ENCODE measurements at regions not wholly inside any gene's neighbourhood (a gene's known extent, or its start where the extent isn't known, plus 50 kb on each side); places are given as distances from the start of the nearest gene placed in this dataset.
"Not testable (repeated sequence)": the region's sequence is repeated elsewhere in the genome, so short reads cannot be mapped to it uniquely, and the experiment has no call there.

DNA sequence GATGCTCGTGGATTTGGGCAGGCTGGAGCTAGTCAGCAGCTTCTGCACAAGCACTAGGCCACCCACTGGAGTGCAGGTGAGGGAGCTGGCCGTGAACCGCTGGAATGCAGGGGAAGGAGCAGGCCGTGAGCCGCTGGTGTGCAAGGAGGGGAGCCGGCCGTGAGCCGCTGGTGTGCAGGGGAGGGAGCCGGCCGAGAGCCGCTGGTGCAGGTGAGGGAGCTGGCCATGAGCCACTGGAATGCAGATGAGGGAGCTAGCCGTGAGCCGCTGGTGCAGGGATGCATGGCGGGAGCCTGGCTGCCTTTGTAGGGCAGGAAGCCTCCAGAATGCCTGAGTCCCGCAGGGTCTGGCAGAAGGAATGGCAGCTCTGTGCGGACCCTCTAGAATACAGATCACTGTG is 4220.0 kb upstream of the OR11H1 start:
- TF ChIP-seq EP300 (IDR thresholded peaks at IDR 0.05) (no peak), CTCF (IDR thresholded peaks at IDR 0.05) (no peak), POLR2A (IDR thresholded peaks at IDR 0.05) (no peak)
- H3K36me3 ChIP-seq = no peaks in the 10 kb centered on the region
- WGBS, 2 donors = 84 to 88% methylated on average over 16 of the region's 16 CpGs
- peaks cover 0 to 49% (median 0%) of the 10 kb centered on the region in 4 donors for H3K9me3 ChIP-seq
- DNase-seq (ENCODE audit: low spot score in 2 of 2) = no peak
- no peak overlapping the region for H3K4me3 ChIP-seq
- no peak overlapping the region for H3K27ac ChIP-seq
- no peaks in the 10 kb centered on the region for H3K4me1 ChIP-seq
- no peaks in the 10 kb centered on the region for H3K27me3 ChIP-seq

GRCh38 chr22:11309777-11310176 is 4218.2 kb upstream of the OR11H1 start:
- WGBS, 2 donors = 61 to 62% methylated on average over 4 of the region's 4 CpGs
- not testable (repeated sequence) for DNase-seq (ENCODE audit: low spot score in 2 of 2)

DNA sequence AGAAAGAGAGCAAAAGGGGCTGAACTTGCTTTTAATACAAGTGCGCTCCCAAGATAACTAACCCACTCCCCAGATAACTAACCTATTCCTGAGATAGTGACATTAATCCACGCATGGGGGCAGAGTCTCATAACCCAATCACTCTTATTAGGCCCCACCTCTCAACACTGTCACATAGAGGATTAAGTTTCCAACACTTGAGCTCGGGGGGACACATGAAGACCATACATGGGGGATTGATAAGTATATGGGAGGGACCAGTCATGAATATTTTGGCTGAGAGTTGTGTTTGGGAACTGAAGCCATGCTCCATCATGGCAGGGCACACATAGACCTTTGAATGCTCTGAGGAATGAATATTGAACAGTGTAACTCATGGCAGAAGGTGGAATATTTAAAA is 4217.3 kb upstream of the OR11H1 start:
- not testable (repeated sequence) for H3K27ac ChIP-seq; DNase-seq (ENCODE audit: low spot score in 2 of 2); H3K4me1 ChIP-seq; H3K36me3 ChIP-seq; H3K27me3 ChIP-seq; H3K4me3 ChIP-seq
- H3K9me3 ChIP-seq = peaks cover 0 to 47% (median 0%) of the 10 kb centered on the region in 4 donors
- WGBS, 2 donors = 48 to 49% methylated on average over 3 of the region's 3 CpGs

More at GRCh38 chr22:11309777-11310176, 4218.2 kb upstream of the OR11H1 start:
- H3K27ac ChIP-seq, H3K4me3 ChIP-seq, H3K36me3 ChIP-seq, H3K4me1 ChIP-seq, H3K27me3 ChIP-seq: not testable (repeated sequence)
- peaks cover 0 to 51% (median 0%) of the 10 kb centered on the region in 4 donors for H3K9me3 ChIP-seq

DNA sequence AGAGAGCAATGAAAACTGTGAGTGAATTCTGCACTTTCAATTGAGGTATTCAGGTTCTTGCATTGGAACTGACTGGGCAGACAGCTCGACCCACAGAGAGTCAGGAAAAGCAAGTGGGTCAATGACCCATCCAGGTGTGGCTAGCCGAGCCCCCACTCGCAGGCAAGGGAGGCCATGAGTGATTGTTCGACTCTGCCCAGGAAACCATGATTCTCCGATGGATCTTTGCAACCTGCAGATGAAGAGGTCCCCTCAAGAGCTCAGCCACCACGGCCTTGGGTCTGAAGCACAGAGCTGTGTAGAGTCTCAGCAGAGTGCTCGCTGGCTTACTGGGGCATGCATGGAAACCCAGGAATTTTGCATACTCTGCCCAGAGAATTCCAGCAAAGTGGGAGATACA is 4215.4 kb upstream of the OR11H1 start:
- not testable (repeated sequence) for H3K27ac ChIP-seq; DNase-seq (ENCODE audit: low spot score in 2 of 2)
- WGBS, 2 donors = 60 to 62% methylated on average over 7 of the region's 7 CpGs

DNA sequence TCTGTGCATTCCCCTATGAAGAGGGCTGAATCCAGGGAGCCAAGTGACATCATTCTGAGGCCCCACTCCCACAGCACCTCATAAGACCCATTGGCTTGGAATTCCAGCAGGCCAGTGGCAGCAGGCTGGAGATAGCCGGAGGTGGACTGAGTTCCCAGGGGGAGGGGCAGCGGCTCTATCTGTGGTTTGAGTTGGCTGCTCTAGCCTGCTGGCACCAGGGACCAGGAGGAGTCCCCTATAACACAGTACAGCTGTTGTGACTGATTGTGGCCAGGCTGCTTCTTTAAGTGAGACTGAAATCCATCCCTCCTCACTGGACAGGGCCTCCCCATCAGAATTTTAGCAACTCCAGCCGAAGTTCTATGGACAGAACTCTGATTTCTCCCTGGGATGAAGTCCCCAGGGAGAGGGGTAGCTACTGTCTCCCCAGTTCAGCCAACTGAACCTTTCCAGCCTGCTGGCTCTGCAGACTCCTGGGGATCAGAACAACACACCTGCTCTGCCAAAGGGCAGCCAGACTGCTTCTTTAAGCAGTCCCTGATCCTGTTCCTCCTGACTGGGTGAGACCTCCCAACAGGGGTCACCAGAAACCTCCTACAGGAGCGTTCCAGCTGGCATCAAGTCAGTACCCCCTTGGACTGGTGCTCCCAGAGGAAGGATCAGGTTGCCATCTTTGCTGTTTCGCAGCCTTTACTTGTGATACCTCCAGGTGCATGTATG is 4214.8 kb upstream of the OR11H1 start:
- H3K9me3 ChIP-seq = peaks cover 0 to 31% (median 0%) of the 10 kb centered on the region in 4 donors
- H3K27me3 ChIP-seq; H3K36me3 ChIP-seq; H3K4me3 ChIP-seq; DNase-seq (ENCODE audit: low spot score in 2 of 2); H3K27ac ChIP-seq; H3K4me1 ChIP-seq: not testable (repeated sequence)
- 40 to 41% methylated on average over 4 to 5 of the region's 5 CpGs for WGBS, 2 donors

More for the DNA sequence above, 4215.4 kb upstream of the OR11H1 start:
- not testable (repeated sequence) for H3K4me3 ChIP-seq, H3K36me3 ChIP-seq, H3K4me1 ChIP-seq, H3K27me3 ChIP-seq
- peaks cover 0 to 37% (median 0%) of the 10 kb centered on the region in 4 donors for H3K9me3 ChIP-seq

GRCh38 chr22:11318633-11319032 is 4209.4 kb upstream of the OR11H1 start:
- DNase-seq (ENCODE audit: low spot score in 2 of 2); H3K27ac ChIP-seq: not testable (repeated sequence)
- 69 to 70% methylated on average over 18 of the region's 18 CpGs for WGBS, 2 donors

DNA sequence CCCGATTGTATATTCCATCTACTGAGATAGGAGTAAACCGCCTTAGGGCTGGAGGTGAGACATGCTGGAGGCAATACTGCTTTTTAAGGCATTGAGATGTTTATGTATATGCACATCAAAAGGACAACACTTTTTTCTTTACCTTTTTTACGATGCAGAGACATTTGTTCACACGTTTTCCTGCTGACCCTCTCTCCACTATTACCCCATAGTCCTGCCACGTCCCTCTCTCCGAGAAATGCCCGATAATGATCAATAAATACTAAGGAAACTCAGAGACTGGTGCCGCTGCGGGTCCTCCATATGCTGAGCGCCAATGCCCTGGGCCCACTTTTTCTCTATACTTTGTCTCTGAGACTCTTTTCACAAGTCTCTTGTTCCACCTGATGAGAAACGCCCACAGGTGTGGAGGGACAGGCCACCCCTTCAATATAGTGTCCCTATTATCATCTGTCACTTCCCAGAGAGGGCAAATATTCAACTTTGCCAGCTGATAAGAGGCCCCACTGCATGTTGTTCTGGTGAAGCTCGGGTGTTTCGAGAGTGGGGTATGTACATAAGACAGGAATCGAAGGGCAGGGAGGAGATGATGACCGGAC is 4203.5 kb upstream of the OR11H1 start:
- H3K4me1 ChIP-seq; H3K36me3 ChIP-seq; H3K27ac ChIP-seq; H3K4me3 ChIP-seq; DNase-seq (ENCODE audit: low spot score in 2 of 2); H3K27me3 ChIP-seq: not testable (repeated sequence)
- H3K9me3 ChIP-seq = peaks cover 0 to 19% (median 2%) of the 10 kb centered on the region in 4 donors
- 70 to 74% methylated on average over 15 of the region's 15 CpGs for WGBS, 2 donors

More at GRCh38 chr22:11318633-11319032, 4209.4 kb upstream of the OR11H1 start:
- not testable (repeated sequence) for H3K36me3 ChIP-seq, H3K9me3 ChIP-seq, H3K4me1 ChIP-seq, H3K4me3 ChIP-seq, H3K27me3 ChIP-seq

GRCh38 chr22:11325767-11326166 is 4202.2 kb upstream of the OR11H1 start:
- Histone ChIP-seq H3K4me1 (no peaks in the 10 kb centered on the region), H3K4me3 (no peak overlapping the region), H3K9me3 (peaks cover 0 to 24% (median 4%) of the 10 kb centered on the region in 4 donors), H3K36me3 (no peaks in the 10 kb centered on the region), H3K27me3 (no peaks in the 10 kb centered on the region), H3K27ac (no peak overlapping the region)
- no peak for TF ChIP-seq CTCF (IDR thresholded peaks at IDR 0.05)
- TF ChIP-seq POLR2A (IDR thresholded peaks at IDR 0.05) = no peak
- no peak for TF ChIP-seq EP300 (IDR thresholded peaks at IDR 0.05)
- WGBS, 2 donors = 53 to 59% methylated on average over 4 of the region's 4 CpGs
- DNase-seq (ENCODE audit: low spot score in 2 of 2) = no peak

- DNase-seq (ENCODE audit: low spot score in 2 of 2); H3K4me3 ChIP-seq; H3K4me1 ChIP-seq; H3K27ac ChIP-seq; H3K36me3 ChIP-seq; H3K27me3 ChIP-seq; H3K9me3 ChIP-seq: not testable (repeated sequence)
- 53 to 54% methylated on average over 6 of the region's 6 CpGs for WGBS, 2 donors
Observed at GRCh38 chr22:11341387-11342068, 4186.5 kb upstream of the OR11H1 start.

DNA sequence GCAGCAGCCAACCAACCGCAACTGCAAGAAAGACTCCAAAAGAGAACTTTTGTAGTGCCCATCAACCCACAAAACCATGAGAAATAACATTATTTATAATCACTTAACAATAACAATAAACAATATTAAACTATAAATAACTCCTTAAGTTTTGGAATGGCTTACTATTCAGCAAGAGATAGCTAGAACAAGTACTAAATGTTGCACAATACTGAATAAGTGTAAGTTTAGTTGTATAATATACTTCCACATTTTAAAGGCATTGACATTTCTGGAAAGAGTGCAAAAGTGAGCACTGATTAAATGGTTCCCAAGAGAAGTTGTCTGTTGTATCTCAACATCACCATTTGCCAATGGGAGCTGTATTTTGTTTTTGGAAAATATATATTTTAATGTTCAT is 4176.8 kb upstream of the OR11H1 start:
- H3K4me1 ChIP-seq; H3K27me3 ChIP-seq; H3K36me3 ChIP-seq; H3K27ac ChIP-seq; H3K4me3 ChIP-seq; DNase-seq (ENCODE audit: low spot score in 2 of 2): not testable (repeated sequence)
- 46 to 60% methylated on average over 1 of the region's 1 CpG for WGBS, 2 donors
- H3K9me3 ChIP-seq = peaks cover 0 to 10% (median 0%) of the 10 kb centered on the region in 4 donors

- H3K27ac ChIP-seq; H3K9me3 ChIP-seq; H3K36me3 ChIP-seq; DNase-seq (ENCODE audit: low spot score in 2 of 2); H3K4me3 ChIP-seq; H3K4me1 ChIP-seq; H3K27me3 ChIP-seq: not testable (repeated sequence)
- 59% methylated on average over 3 of the region's 3 CpGs for WGBS, 2 donors
Observed at GRCh38 chr22:11352287-11352686, 4175.7 kb upstream of the OR11H1 start.
